NB4 (cell line): ENCODE measurements at regions not wholly inside any gene's neighbourhood (a gene's known extent, or its start where the extent isn't known, plus 50 kb on each side); places are given as distances from the start of the nearest gene placed in this dataset.

Experiments
- MYC ChIP-seq: IDR thresholded peaks from 2 replicates; pipeline ENCODE4 v1.6.1; 2011; ENCODE audit warnings: low read depth, low read length
- POLR2A ChIP-seq: IDR thresholded peaks from 2 replicates; pipeline ENCODE4 v1.6.1; 2011; ENCODE audit warnings: mild to moderate bottlenecking; ENCODE audit not compliant: insufficient read length; ENCODE audit errors: extremely low read depth
- TF ChIP-seq, protein P1 (sequence below): IDR thresholded peaks from one replicate; pipeline ENCODE4 v1.5.1; 2012; ENCODE audit warnings: low read depth, low read length
- TF ChIP-seq, protein P2 (sequence below): IDR thresholded peaks from 2 replicates; pipeline ENCODE4 v1.6.1; 2011; ENCODE audit warnings: low read depth, low read length

DNA sequence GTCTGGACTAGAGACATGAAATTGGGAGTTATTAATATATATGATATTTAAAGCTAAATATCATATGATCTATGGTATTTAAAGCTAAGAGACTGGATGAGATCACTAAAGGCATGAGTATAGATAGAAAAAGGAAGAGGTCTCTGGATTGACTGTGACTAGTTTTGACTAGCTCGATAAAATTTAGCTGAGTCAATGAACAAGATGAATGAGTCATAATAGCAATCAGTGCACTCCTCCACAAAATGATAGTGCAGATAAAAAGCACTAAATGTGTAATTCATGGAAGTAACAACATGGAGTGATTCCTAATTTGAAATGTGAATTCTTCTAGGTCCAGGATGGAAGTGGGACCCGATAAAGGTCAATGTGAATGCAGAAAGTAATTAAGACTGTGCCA is 127.4 kb downstream of the PFDN4 start:
- TF ChIP-seq, protein P1, sequence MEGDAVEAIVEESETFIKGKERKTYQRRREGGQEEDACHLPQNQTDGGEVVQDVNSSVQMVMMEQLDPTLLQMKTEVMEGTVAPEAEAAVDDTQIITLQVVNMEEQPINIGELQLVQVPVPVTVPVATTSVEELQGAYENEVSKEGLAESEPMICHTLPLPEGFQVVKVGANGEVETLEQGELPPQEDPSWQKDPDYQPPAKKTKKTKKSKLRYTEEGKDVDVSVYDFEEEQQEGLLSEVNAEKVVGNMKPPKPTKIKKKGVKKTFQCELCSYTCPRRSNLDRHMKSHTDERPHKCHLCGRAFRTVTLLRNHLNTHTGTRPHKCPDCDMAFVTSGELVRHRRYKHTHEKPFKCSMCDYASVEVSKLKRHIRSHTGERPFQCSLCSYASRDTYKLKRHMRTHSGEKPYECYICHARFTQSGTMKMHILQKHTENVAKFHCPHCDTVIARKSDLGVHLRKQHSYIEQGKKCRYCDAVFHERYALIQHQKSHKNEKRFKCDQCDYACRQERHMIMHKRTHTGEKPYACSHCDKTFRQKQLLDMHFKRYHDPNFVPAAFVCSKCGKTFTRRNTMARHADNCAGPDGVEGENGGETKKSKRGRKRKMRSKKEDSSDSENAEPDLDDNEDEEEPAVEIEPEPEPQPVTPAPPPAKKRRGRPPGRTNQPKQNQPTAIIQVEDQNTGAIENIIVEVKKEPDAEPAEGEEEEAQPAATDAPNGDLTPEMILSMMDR, result no peak
- TF ChIP-seq, protein P2, sequence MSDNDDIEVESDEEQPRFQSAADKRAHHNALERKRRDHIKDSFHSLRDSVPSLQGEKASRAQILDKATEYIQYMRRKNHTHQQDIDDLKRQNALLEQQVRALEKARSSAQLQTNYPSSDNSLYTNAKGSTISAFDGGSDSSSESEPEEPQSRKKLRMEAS, result no peak
- TF ChIP-seq POLR2A, result no peak
- TF ChIP-seq MYC, result no peak
